ENCODE measurements at regions not wholly inside any gene's neighbourhood (a gene's known extent, or its start where the extent isn't known, plus 50 kb on each side); places are given as distances from the start of the nearest gene placed in this dataset.

GRCh38 chr22:48307931-48308330 is 1519.7 kb downstream of the BRD1 start:
- TF ChIP-seq CTCF (IDR thresholded peaks at IDR 0.05; ENCODE audit: insufficient read depth, low read length, poor library complexity, severe bottlenecking) (no peak), EZH2phosphoT487 (conservative IDR thresholded peaks at IDR 0.05; ENCODE audit: low read length) (no peak)
